Upper lobe of left lung (tissue), 4 donors: ENCODE measurements at regions not wholly inside any gene's neighbourhood (a gene's known extent, or its start where the extent isn't known, plus 50 kb on each side); places are given as distances from the start of the nearest gene placed in this dataset.

ENCODE experiments used
- EP300 ChIP-seq, 4 donors: sonication (generic); formaldehyde crosslinking; IDR thresholded peaks; one replicate each; pipeline ENCODE4 v1.5.1; 2017; ENCODE audit warnings: antibody characterized with exemption in 4 of 4, control low read depth in 2 of 4
- POLR2A ChIP-seq, 4 donors: fragments of 450-650 bp; IDR thresholded peaks; one replicate each; pipeline ENCODE4 v1.5.1; 2016 to 2017; ENCODE audit warnings: antibody characterized with exemption in 4 of 4, mild to moderate bottlenecking in 2 of 4
- POLR2AphosphoS5 ChIP-seq, 2 donors: sonication (generic); formaldehyde crosslinking; IDR thresholded peaks; one replicate each; pipeline ENCODE4 v1.5.1; 2017; ENCODE audit warnings: antibody characterized with exemption in 2 of 2
- TF ChIP-seq, protein P1 (sequence below), 6 experiments: fragments of 450-650 bp in 4 of 6; fragments of 200-600 bp in 2 of 6; sonication (generic) in 2 of 6; IDR thresholded peaks; one replicate each; pipeline ENCODE4 v1.5.1; 2016 to 2019; ENCODE audit warnings: antibody characterized with exemption in 6 of 6

DNA sequence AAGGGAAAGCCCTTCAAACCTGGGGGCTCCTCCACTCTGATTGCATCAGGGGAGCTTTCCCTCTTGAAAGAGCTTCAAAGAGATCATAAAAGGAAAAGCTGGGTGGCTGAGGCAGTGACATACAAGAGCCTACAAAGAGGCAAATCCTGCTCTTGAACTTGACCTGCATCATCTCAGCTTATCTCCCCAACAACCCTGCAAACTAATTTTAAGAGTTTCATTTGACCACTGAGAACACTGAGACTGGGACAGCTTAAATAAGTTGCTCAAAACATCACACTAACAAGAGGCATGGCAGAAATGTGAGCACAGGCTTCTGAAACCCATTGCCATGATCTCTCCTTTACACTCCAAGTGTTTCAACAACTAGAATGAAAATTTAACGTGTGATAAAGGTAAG, 101.6 kb upstream of the PPARGC1A start:
- TF ChIP-seq, protein P1, sequence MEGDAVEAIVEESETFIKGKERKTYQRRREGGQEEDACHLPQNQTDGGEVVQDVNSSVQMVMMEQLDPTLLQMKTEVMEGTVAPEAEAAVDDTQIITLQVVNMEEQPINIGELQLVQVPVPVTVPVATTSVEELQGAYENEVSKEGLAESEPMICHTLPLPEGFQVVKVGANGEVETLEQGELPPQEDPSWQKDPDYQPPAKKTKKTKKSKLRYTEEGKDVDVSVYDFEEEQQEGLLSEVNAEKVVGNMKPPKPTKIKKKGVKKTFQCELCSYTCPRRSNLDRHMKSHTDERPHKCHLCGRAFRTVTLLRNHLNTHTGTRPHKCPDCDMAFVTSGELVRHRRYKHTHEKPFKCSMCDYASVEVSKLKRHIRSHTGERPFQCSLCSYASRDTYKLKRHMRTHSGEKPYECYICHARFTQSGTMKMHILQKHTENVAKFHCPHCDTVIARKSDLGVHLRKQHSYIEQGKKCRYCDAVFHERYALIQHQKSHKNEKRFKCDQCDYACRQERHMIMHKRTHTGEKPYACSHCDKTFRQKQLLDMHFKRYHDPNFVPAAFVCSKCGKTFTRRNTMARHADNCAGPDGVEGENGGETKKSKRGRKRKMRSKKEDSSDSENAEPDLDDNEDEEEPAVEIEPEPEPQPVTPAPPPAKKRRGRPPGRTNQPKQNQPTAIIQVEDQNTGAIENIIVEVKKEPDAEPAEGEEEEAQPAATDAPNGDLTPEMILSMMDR (IDR thresholded peaks at IDR 0.05), result no peak
- TF ChIP-seq EP300 (IDR thresholded peaks at IDR 0.05) (no peak), POLR2A (IDR thresholded peaks at IDR 0.05) (no peak), POLR2AphosphoS5 (IDR thresholded peaks at IDR 0.05) (no peak)
